ENCODE measurements at regions not wholly inside any gene's neighbourhood (a gene's known extent, or its start where the extent isn't known, plus 50 kb on each side); places are given as distances from the start of the nearest gene placed in this dataset.
"Not testable (repeated sequence)": the region's sequence is repeated elsewhere in the genome, so short reads cannot be mapped to it uniquely, and the experiment has no call there.

DNA sequence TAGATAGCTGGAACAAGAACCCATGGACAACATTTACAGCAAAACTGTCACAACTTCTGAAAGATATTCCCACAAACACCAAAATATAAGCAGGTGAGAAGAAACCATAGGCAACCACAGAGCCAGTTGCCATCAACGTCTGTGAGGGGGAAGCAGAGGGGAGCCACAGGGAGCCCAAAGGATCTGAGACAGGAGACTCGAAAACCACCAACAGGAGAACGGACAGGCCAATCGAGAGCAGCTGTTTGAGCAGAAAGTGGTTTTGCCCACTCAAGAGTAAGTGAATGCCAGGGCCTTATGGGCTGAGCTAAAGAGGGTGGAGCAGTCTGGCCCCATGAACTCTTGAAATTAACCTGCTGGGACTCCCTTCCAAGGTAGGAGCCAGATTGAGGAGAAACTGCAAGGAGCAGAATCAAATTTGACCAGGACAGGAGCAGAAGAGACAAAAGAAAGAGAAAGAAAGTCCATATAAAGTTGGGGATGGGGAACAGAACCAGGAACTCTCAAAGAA, 195.4 kb downstream of the ANKRD60 start:
- TF ChIP-seq CTCF (conservative IDR thresholded peaks at IDR 0.05; ENCODE audit: low read length) (no peak), EZH2phosphoT487 (IDR thresholded peaks at IDR 0.05; ENCODE audit: borderline replicate concordance) (no peak)
- Histone ChIP-seq H3K9ac (ENCODE audit: low read depth, low read length, poor library complexity, severe bottlenecking) (no peak overlapping the region), H3K36me3 (ENCODE audit: insufficient read depth, low read length) (no peaks in the 10 kb centered on the region), H3K4me1 (ENCODE audit: insufficient read depth, low read length, poor library complexity, severe bottlenecking) (no peaks in the 10 kb centered on the region), H3K4me3 (ENCODE audit: low read length, poor library complexity, severe bottlenecking) (no peak overlapping the region), H3K9me2 (replicated peaks; ENCODE audit: low read depth, low read length) (no peaks in the 10 kb centered on the region), H3K79me2 (ENCODE audit: insufficient read depth, low read length) (no peaks in the 10 kb centered on the region), H2AFZ (ENCODE audit: low read length) (no peak overlapping the region), H3F3A (ENCODE audit: low read depth) (no peaks in the 10 kb centered on the region), H3K27me3 (ENCODE audit: insufficient read depth, low read length, poor library complexity, severe bottlenecking) (no peaks in the 10 kb centered on the region), H3K9me3 (ENCODE audit: insufficient read depth, low read depth, low read length) (no peaks in the 10 kb centered on the region), H4K20me1 (ENCODE audit: insufficient read depth, low read length, poor library complexity, severe bottlenecking) (no peaks in the 10 kb centered on the region), H3K4me2 (ENCODE audit: low read depth, low read length, poor library complexity, severe bottlenecking) (no peak overlapping the region)

DNA sequence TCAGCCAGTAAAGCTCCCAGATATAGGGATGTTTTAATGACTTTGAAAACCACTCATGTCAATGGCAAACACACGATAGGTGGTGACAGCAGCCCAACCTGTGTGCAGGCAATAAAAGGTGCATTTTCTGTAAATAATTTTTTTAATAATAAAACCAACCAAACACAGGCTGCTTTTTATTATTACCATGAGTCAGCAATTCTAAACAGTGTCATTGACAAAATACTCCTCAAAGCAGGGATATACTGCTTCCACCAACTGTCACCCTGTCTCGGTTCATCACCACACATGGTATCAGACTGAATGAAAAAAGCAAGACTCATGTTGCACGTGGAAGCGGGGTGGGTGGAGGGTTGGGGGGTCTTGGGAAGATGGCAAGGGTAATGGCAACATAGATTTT, 195.9 kb downstream of the ANKRD60 start:
- Histone ChIP-seq H3K9me3 (ENCODE audit: insufficient read depth, low read depth, low read length) (no peaks in the 10 kb centered on the region), H3K9ac (ENCODE audit: low read depth, low read length, poor library complexity, severe bottlenecking) (no peak overlapping the region), H3K9me2 (replicated peaks; ENCODE audit: low read depth, low read length) (no peaks in the 10 kb centered on the region), H3K36me3 (ENCODE audit: insufficient read depth, low read length) (no peaks in the 10 kb centered on the region), H2AFZ (ENCODE audit: low read length) (no peak overlapping the region), H3K4me2 (ENCODE audit: low read depth, low read length, poor library complexity, severe bottlenecking) (no peak overlapping the region), H3K79me2 (ENCODE audit: insufficient read depth, low read length) (no peaks in the 10 kb centered on the region), H3K4me1 (ENCODE audit: insufficient read depth, low read length, poor library complexity, severe bottlenecking) (no peaks in the 10 kb centered on the region), H3F3A (ENCODE audit: low read depth) (no peaks in the 10 kb centered on the region), H3K27me3 (ENCODE audit: insufficient read depth, low read length, poor library complexity, severe bottlenecking) (no peaks in the 10 kb centered on the region), H4K20me1 (ENCODE audit: insufficient read depth, low read length, poor library complexity, severe bottlenecking) (no peaks in the 10 kb centered on the region), H3K4me3 (ENCODE audit: low read length, poor library complexity, severe bottlenecking) (no peak overlapping the region)
- TF ChIP-seq CTCF (conservative IDR thresholded peaks at IDR 0.05; ENCODE audit: low read length), result no peak
- no peak for TF ChIP-seq EZH2phosphoT487 (IDR thresholded peaks at IDR 0.05; ENCODE audit: borderline replicate concordance)

DNA sequence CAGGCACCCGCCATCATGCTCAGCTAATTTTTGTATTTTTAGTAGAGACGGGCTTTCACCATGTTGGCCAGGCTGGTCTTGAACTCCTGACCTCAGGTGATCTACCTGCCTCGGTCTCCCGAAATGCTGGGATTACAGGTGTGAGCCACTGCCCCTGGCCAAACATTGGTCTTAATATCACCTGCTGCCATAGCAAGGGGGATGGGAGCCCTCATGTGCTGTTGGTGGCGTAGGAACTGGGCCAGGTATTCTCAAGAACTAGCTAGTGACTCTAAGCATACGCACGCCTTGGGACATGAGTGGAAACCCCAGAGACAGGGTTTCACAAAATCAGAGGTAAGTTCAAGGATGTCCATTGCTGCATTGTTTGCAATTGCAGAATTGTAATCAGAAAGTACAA, 197.1 kb downstream of the ANKRD60 start:
- not testable (repeated sequence) for H3K4me3 ChIP-seq (ENCODE audit: low read length, poor library complexity, severe bottlenecking); H4K20me1 ChIP-seq (ENCODE audit: insufficient read depth, low read length, poor library complexity, severe bottlenecking); H3F3A ChIP-seq (ENCODE audit: low read depth); H3K36me3 ChIP-seq (ENCODE audit: insufficient read depth, low read length); H3K27me3 ChIP-seq (ENCODE audit: insufficient read depth, low read length, poor library complexity, severe bottlenecking); H3K4me1 ChIP-seq (ENCODE audit: insufficient read depth, low read length, poor library complexity, severe bottlenecking); H3K9ac ChIP-seq (ENCODE audit: low read depth, low read length, poor library complexity, severe bottlenecking); H3K9me2 ChIP-seq (replicated peaks; ENCODE audit: low read depth, low read length); H2AFZ ChIP-seq (ENCODE audit: low read length); H3K4me2 ChIP-seq (ENCODE audit: low read depth, low read length, poor library complexity, severe bottlenecking); H3K79me2 ChIP-seq (ENCODE audit: insufficient read depth, low read length); H3K9me3 ChIP-seq (ENCODE audit: insufficient read depth, low read depth, low read length)

DNA sequence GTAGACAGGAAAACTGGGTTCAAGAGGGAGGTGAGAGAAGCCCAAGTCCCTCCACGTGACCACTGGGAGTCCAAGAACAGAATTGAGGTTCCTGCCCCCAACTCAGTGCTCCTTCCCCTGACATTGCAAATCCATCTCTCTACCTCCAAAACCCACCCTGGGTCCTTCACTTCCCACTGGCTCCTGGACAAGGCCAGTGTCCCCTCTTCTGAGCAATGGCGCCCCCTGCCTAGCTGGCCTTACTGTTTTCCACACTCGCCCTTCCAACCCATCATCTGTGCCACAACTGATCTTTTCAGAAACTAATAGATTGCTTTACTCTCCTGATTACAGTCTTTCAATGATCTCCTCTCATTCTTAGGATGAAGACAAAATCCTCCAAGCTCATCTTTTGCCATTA, 200.3 kb downstream of the ANKRD60 start:
- H3K4me1 ChIP-seq (ENCODE audit: insufficient read depth, low read length, poor library complexity, severe bottlenecking), result no peaks in the 10 kb centered on the region
- H3K79me2 ChIP-seq (ENCODE audit: insufficient read depth, low read length), result no peaks in the 10 kb centered on the region
- no peaks in the 10 kb centered on the region for H3K9me2 ChIP-seq (replicated peaks; ENCODE audit: low read depth, low read length)
- H3K27me3 ChIP-seq (ENCODE audit: insufficient read depth, low read length, poor library complexity, severe bottlenecking), result no peaks in the 10 kb centered on the region
- no peaks in the 10 kb centered on the region for H3K36me3 ChIP-seq (ENCODE audit: insufficient read depth, low read length)
- TF ChIP-seq EZH2phosphoT487 (IDR thresholded peaks at IDR 0.05; ENCODE audit: borderline replicate concordance) (no peak), CTCF (conservative IDR thresholded peaks at IDR 0.05; ENCODE audit: low read length) (peak; percentile 61)
- H3K9ac ChIP-seq (ENCODE audit: low read depth, low read length, poor library complexity, severe bottlenecking), result no peak overlapping the region
- no peak overlapping the region for H3K4me3 ChIP-seq (ENCODE audit: low read length, poor library complexity, severe bottlenecking)
- H3F3A ChIP-seq (ENCODE audit: low read depth), result no peaks in the 10 kb centered on the region
- H3K9me3 ChIP-seq (ENCODE audit: insufficient read depth, low read depth, low read length), result no peaks in the 10 kb centered on the region
- H3K4me2 ChIP-seq (ENCODE audit: low read depth, low read length, poor library complexity, severe bottlenecking), result no peak overlapping the region
- no peak overlapping the region for H2AFZ ChIP-seq (ENCODE audit: low read length)
- no peaks in the 10 kb centered on the region for H4K20me1 ChIP-seq (ENCODE audit: insufficient read depth, low read length, poor library complexity, severe bottlenecking)
